Renal cortical epithelial cell (primary cell): ENCODE measurements at regions not wholly inside any gene's neighbourhood (a gene's known extent, or its start where the extent isn't known, plus 50 kb on each side); places are given as distances from the start of the nearest gene placed in this dataset.
"Not testable (repeated sequence)": the region's sequence is repeated elsewhere in the genome, so short reads cannot be mapped to it uniquely, and the experiment has no call there.

ENCODE experiments used
- DNase-seq: peaks from one replicate; pipeline ENCODE4 v3.0.0-alpha.2; 2011; ENCODE audit warnings: low read depth

GRCh38 chr2:181737302-181737701 lies 57.0 kb upstream of the NEUROD1 start:
- DNase-seq, result not testable (repeated sequence)

GRCh38 chr2:181738074-181738473 lies 57.8 kb upstream of the NEUROD1 start:
- peak; percentile 18 for DNase-seq

GRCh38 chr2:181738563-181738962 lies 58.2 kb upstream of the NEUROD1 start:
- DNase-seq, result no peak

- no peak for DNase-seq
Measured at GRCh38 chr2:181741756-181742155, 61.4 kb upstream of the NEUROD1 start.

GRCh38 chr2:181742361-181742760 lies 62.0 kb upstream of the NEUROD1 start:
- no peak for DNase-seq

GRCh38 chr2:181742922-181743722 lies 62.8 kb upstream of the NEUROD1 start:
- DNase-seq, result peak; percentile 61

GRCh38 chr2:181743723-181744031 lies 63.4 kb upstream of the NEUROD1 start:
- no peak for DNase-seq

GRCh38 chr2:181745796-181746540 lies 65.7 kb upstream of the NEUROD1 start:
- no peak for DNase-seq

GRCh38 chr2:181746844-181747243 lies 66.5 kb upstream of the NEUROD1 start:
- peak; percentile 24 for DNase-seq

GRCh38 chr2:181750305-181750704 lies 70.0 kb upstream of the NEUROD1 start:
- peak; percentile 36 for DNase-seq

GRCh38 chr2:181751266-181752030 lies 71.1 kb upstream of the NEUROD1 start:
- no peak for DNase-seq

- peak; percentile 27 for DNase-seq
Measured at GRCh38 chr2:181752301-181752700, 72.0 kb upstream of the NEUROD1 start.

- DNase-seq, result no peak
Measured at GRCh38 chr2:181753686-181754085, 73.4 kb upstream of the NEUROD1 start.

- no peak for DNase-seq
Measured at GRCh38 chr2:181754105-181754504, 73.8 kb upstream of the NEUROD1 start.

- no peak for DNase-seq
Measured at GRCh38 chr2:181755181-181755580, 74.9 kb upstream of the NEUROD1 start.

- DNase-seq, result no peak
Measured at GRCh38 chr2:181760521-181760920, 80.2 kb upstream of the NEUROD1 start.

GRCh38 chr2:181761175-181761574 lies 80.9 kb upstream of the NEUROD1 start:
- DNase-seq, result no peak

GRCh38 chr2:181762000-181762399 lies 81.7 kb upstream of the NEUROD1 start:
- no peak for DNase-seq

GRCh38 chr2:181762848-181763247 lies 82.5 kb upstream of the NEUROD1 start:
- no peak for DNase-seq

GRCh38 chr2:181763423-181763822 lies 83.1 kb upstream of the NEUROD1 start:
- DNase-seq, result no peak

GRCh38 chr2:181764095-181764963 lies 84.0 kb upstream of the NEUROD1 start:
- no peak for DNase-seq

- DNase-seq, result no peak
Measured at GRCh38 chr2:181766129-181766528, 85.8 kb upstream of the NEUROD1 start.
